ENCODE measurements at regions not wholly inside any gene's neighbourhood (a gene's known extent, or its start where the extent isn't known, plus 50 kb on each side); places are given as distances from the start of the nearest gene placed in this dataset.

GRCh38 chr18:68498185-68498584, 216.7 kb downstream of the TMX3 start:
- TF ChIP-seq CTCF (IDR thresholded peaks at IDR 0.05; ENCODE audit: low read depth, low read length): no peak
- TF ChIP-seq POLR2A (IDR thresholded peaks at IDR 0.05; ENCODE audit: extremely low read depth, insufficient read length): no peak
- TF ChIP-seq MAX (IDR thresholded peaks at IDR 0.05; ENCODE audit: low read depth, low read length): no peak
- no peak for TF ChIP-seq MYC (IDR thresholded peaks at IDR 0.05; ENCODE audit: low read depth, low read length)
